HCT116 (cell line): ENCODE measurements at regions not wholly inside any gene's neighbourhood (a gene's known extent, or its start where the extent isn't known, plus 50 kb on each side); places are given as distances from the start of the nearest gene placed in this dataset.

Experiments used
- ATAC-seq: fragments of 200-7000 bp; cut with Tn5 transposase; 2 replicates; pipeline ENCODE4 v1.9.1; 2020; ENCODE audit warnings: mild to moderate bottlenecking, moderate library complexity
- BruUV-seq: library from RNA; stranded (reverse); fragments of 400-500 nt; replicated peaks from 2 replicates; lab custom pipeline; 2021; lab: Mats Ljungman, UMichigan
- CTCF ChIA-PET: fragments of 300-600 bp; sonication (Branson Sonifier 250); formaldehyde crosslinking; loops from one replicate; lab custom pipeline; 2021; ENCODE audit warnings: antibody characterized with exemption; lab: Charles Lee
- POLR2A ChIA-PET: fragments of 300-600, 350-600 bp; sonication (Branson Sonifier 250); formaldehyde crosslinking; loops from one replicate; lab custom pipeline; 2021; ENCODE audit warnings: antibody characterized with exemption; lab: Charles Lee
- RAD21 ChIA-PET, 2 experiments: fragments of 300-600 bp; sonication (Branson Sonifier 250); formaldehyde crosslinking; loops; one replicate each; lab custom pipeline; 2023; ENCODE audit warnings: low total read pairs in 2 of 2; ENCODE audit not compliant: uncharacterized antibody in 2 of 2, unreplicated experiment in 2 of 2, low non-redundant PET in 1 of 2; lab: Charles Lee
- DNase-seq: peaks from one replicate; pipeline ENCODE4 v3.0.0-alpha.2; 2010; ENCODE audit warnings: low read depth, low spot score
- H2AFZ ChIP-seq: fragments of 200-600 bp; shearing (Covaris generic), sonication (generic); 2 replicates; pipeline ENCODE4 v1.6.1; 2017; ENCODE audit warnings: low read depth, mixed run types, mixed read lengths, antibody characterized with exemption, low read length; ENCODE audit not compliant: poor library complexity, severe bottlenecking
- H3K27ac ChIP-seq: 2 replicates; pipeline ENCODE4 v1.5.1; 2012; ENCODE audit warnings: low read depth, low read length
- H3K27me3 ChIP-seq: fragments of 200-600 bp; sonication (generic); 2 replicates; pipeline ENCODE4 v1.6.1; 2016; ENCODE audit warnings: mixed run types, low read length, mixed read lengths; ENCODE audit not compliant: insufficient read depth
- H3K36me3 ChIP-seq, 2 experiments: fragments of 200-500 bp in 1 of 2; fragments of 200-600 bp in 1 of 2; sonication (Bioruptor generic) in 1 of 2; sonication (generic) in 1 of 2; 2 replicates each; pipeline versions ENCODE4 v1.5.1 to v1.6.1; 2014 to 2016; ENCODE audit warnings: low read length in 2 of 2, inconsistent platforms in 1 of 2, mixed read lengths in 1 of 2, mixed run types in 1 of 2; ENCODE audit not compliant: insufficient read depth in 2 of 2, control insufficient read depth in 1 of 2
- H3K4me1 ChIP-seq, 2 experiments: fragments of 200-600 bp in 1 of 2; sonication (generic) in 1 of 2; 2 replicates each; pipeline versions ENCODE4 v1.5.1 to v1.6.1; 2012 to 2017; ENCODE audit warnings: low read length in 2 of 2, inconsistent platforms in 1 of 2, mild to moderate bottlenecking in 1 of 2, mixed read lengths in 1 of 2, mixed run types in 1 of 2, moderate library complexity in 1 of 2; ENCODE audit not compliant: insufficient read depth in 2 of 2, control insufficient read depth in 1 of 2
- H3K4me2 ChIP-seq: fragments of 200-600 bp; sonication (generic); 2 replicates; pipeline ENCODE4 v1.6.1; 2017; ENCODE audit warnings: mixed run types, low read length, mixed read lengths
- H3K4me3 ChIP-seq, 2 experiments: fragments of 200-600 bp in 1 of 2; sonication (generic) in 1 of 2; replicated peaks in 1 of 2; 2 replicates each; pipeline ENCODE4 v1.5.1; 2011 to 2016; ENCODE audit warnings: low read length in 2 of 2, control low read depth in 1 of 2, low read depth in 1 of 2, mild to moderate bottlenecking in 1 of 2, mixed read lengths in 1 of 2, mixed run types in 1 of 2
- H3K79me2 ChIP-seq: fragments of 200-600 bp; sonication (generic); 2 replicates; pipeline ENCODE4 v1.6.1; 2017; ENCODE audit warnings: mild to moderate bottlenecking, mixed run types, low read length, moderate library complexity, mixed read lengths; ENCODE audit not compliant: insufficient read depth
- H3K9ac ChIP-seq: fragments of 200-600 bp; sonication (generic); 2 replicates; pipeline ENCODE4 v1.6.1; 2016; ENCODE audit warnings: low read length, mixed read lengths
- H3K9me2 ChIP-seq: fragments of 200-600 bp; sonication (generic), shearing (Covaris generic); 2 replicates; pipeline ENCODE4 v1.6.1; 2017; ENCODE audit warnings: mixed run types, mild to moderate bottlenecking, moderate library complexity; ENCODE audit not compliant: insufficient read depth
- H3K9me3 ChIP-seq, 2 experiments: fragments of 200-500 bp in 1 of 2; fragments of 200-600 bp in 1 of 2; sonication (Bioruptor generic) in 1 of 2; sonication (generic) in 1 of 2; 2 replicates each; pipeline ENCODE4 v1.6.1; 2014 to 2017; ENCODE audit warnings: low read length in 2 of 2, mixed read lengths in 2 of 2, inconsistent platforms in 1 of 2, low read depth in 1 of 2, mild to moderate bottlenecking in 1 of 2, mixed run types in 1 of 2, moderate library complexity in 1 of 2; ENCODE audit not compliant: control insufficient read depth in 1 of 2, insufficient read depth in 1 of 2
- H4K20me1 ChIP-seq: fragments of 200-600 bp; sonication (generic), shearing (Covaris generic); 2 replicates; pipeline ENCODE4 v1.6.1; 2017; ENCODE audit warnings: mixed run types, mild to moderate bottlenecking, moderate library complexity; ENCODE audit not compliant: insufficient read depth
- CBX3 ChIP-seq: IDR thresholded peaks from 2 replicates; pipeline ENCODE4 v1.6.1; 2012; ENCODE audit warnings: low read depth
- CEBPB ChIP-seq: IDR thresholded peaks from 2 replicates; pipeline ENCODE4 v1.6.1; 2012; ENCODE audit warnings: low read depth
- EGR1 ChIP-seq: IDR thresholded peaks from 2 replicates; pipeline ENCODE4 v1.6.1; 2012; ENCODE audit warnings: low read depth
- ELF1 ChIP-seq: IDR thresholded peaks from 2 replicates; pipeline ENCODE4 v1.6.1; 2012; ENCODE audit warnings: low read depth, borderline replicate concordance
- EZH2phosphoT487 ChIP-seq: fragments of 200-600 bp; IDR thresholded peaks from 2 replicates; pipeline ENCODE4 v1.6.1; 2018; ENCODE audit warnings: antibody characterized with exemption, borderline replicate concordance
- FOSL1 ChIP-seq: IDR thresholded peaks from 2 replicates; pipeline ENCODE4 v1.6.1; 2012; ENCODE audit warnings: low read depth
- POLR2A ChIP-seq: IDR thresholded peaks from 2 replicates; pipeline ENCODE4 v1.7.0; 2011; ENCODE audit warnings: borderline replicate concordance; ENCODE audit not compliant: insufficient read depth, insufficient read length; ENCODE audit errors: extremely low read depth
- RAD21 ChIP-seq: IDR thresholded peaks from 2 replicates; pipeline ENCODE4 v1.6.1; 2012; ENCODE audit warnings: low read depth, mild to moderate bottlenecking
- SIN3A ChIP-seq: IDR thresholded peaks from 2 replicates; pipeline ENCODE4 v1.6.1; 2012; ENCODE audit warnings: low read depth
- SP1 ChIP-seq: IDR thresholded peaks from 2 replicates; pipeline ENCODE4 v1.6.1; 2012; ENCODE audit warnings: low read depth
- SRF ChIP-seq: IDR thresholded peaks from 2 replicates; pipeline ENCODE4 v1.6.1; 2012; ENCODE audit warnings: low read depth
- TCF7L2 ChIP-seq: IDR thresholded peaks from 2 replicates; pipeline ENCODE4 v1.7.0; 2011; ENCODE audit warnings: borderline replicate concordance, inconsistent platforms; ENCODE audit not compliant: insufficient read depth, insufficient read length; ENCODE audit errors: extremely low read depth
- YY1 ChIP-seq: IDR thresholded peaks from 2 replicates; pipeline ENCODE4 v1.6.1; 2011; ENCODE audit warnings: low read length, low read depth, moderate library complexity, mild to moderate bottlenecking; ENCODE audit not compliant: insufficient replicate concordance; ENCODE audit errors: extremely low read depth
- ZFX ChIP-seq: fragments of 450-650 bp; IDR thresholded peaks from 2 replicates; pipeline ENCODE4 v1.6.1; 2017
- ZNF274 ChIP-seq: fragments of 200-500 bp; sonication (Bioruptor generic); IDR thresholded peaks from 2 replicates; pipeline ENCODE4 v1.6.1; 2014; ENCODE audit warnings: mild to moderate bottlenecking, low read depth, low read length, inconsistent platforms
- intact Hi-C: fragments of 100-400 bp; cut with micrococcal nuclease; formaldehyde crosslinking; loops from 2 replicates; pipeline ENCODE4 v1.10.0; 2022
- TF ChIP-seq, protein P1 (sequence below): IDR thresholded peaks from 2 replicates; pipeline ENCODE4 v1.6.1; 2012
- TF ChIP-seq, protein P2 (sequence below): IDR thresholded peaks from 2 replicates; pipeline ENCODE4 v1.6.1; 2012
- TF ChIP-seq, protein P3 (sequence below): IDR thresholded peaks from 2 replicates; pipeline ENCODE4 v1.6.1; 2012; ENCODE audit warnings: low read depth

DNA sequence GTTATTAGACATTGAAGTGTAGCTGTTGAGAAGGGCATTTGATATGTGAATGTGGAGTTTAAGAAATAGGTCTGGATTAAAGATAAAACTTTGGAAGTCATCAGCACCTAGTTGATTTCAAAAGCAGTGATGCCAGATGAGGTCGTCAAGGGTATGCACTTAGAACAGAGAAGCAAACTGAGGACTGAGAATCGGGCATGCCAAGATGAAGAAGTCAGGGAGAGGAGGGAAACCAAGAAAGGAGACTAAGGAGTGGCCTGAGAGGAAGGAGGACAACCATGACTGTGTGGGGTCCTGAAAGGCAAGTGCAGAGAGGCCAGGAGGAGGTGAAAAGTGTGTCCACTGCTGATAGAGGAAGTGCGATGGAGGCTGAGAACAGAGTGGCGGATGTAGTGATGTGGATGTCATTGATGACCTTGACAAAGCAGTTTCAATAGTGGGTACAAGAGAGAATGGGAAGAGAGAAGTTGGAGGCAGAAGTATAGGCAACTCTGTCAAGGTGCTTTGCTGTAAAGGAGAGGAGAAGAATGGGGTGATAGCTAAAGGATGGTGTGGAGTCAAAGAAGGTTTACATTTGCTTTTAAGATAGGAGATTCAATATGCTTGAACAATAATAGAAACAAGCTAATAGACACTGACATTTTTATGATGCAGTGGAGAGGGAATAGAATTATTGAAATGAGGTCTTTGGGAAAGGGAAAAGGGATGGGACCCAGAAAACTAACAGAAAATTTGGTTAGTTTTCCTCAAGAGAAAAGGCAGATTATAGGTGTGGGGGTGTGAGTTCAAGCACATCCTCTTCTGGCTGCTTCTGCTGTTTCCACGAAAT lies 139.7 kb upstream of the TMEM170B start:
- H3K9me2 ChIP-seq = no peaks in the 10 kb centered on the region
- no peaks in the 10 kb centered on the region for H3K36me3 ChIP-seq
- ATAC-seq (no peak), DNase-seq (no peak)
- TF ChIP-seq SP1 = no peak
- no peak for TF ChIP-seq YY1
- TF ChIP-seq POLR2A = no peak
- no peak for TF ChIP-seq ZNF274
- TF ChIP-seq, protein P1, sequence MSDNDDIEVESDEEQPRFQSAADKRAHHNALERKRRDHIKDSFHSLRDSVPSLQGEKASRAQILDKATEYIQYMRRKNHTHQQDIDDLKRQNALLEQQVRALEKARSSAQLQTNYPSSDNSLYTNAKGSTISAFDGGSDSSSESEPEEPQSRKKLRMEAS = no peak
- no peak for TF ChIP-seq SIN3A
- TF ChIP-seq RAD21 = no peak
- ChIA-PET CTCF (no interaction called here), RAD21 (no interaction called here), POLR2A (no interaction called here)
- no peaks in the 10 kb centered on the region for H3K27me3 ChIP-seq
- no peak overlapping the region for H3K9ac ChIP-seq
- H4K20me1 ChIP-seq = no peaks in the 10 kb centered on the region
- no peaks in the 10 kb centered on the region for H3K9me3 ChIP-seq
- intact Hi-C loops = no loop called here
- no peaks in the 10 kb centered on the region for H3K79me2 ChIP-seq
- BruUV-seq = no TSS peak
- no peak overlapping the region for H3K4me2 ChIP-seq
- no peak overlapping the region for H3K4me3 ChIP-seq
- peaks cover under 1 to 14% of the 10 kb centered on the region in 2 experiments; a peak in 3 of 4 replicates for H3K4me1 ChIP-seq
- no peak overlapping the region for H3K27ac ChIP-seq
- H2AFZ ChIP-seq = no peak overlapping the region

DNA sequence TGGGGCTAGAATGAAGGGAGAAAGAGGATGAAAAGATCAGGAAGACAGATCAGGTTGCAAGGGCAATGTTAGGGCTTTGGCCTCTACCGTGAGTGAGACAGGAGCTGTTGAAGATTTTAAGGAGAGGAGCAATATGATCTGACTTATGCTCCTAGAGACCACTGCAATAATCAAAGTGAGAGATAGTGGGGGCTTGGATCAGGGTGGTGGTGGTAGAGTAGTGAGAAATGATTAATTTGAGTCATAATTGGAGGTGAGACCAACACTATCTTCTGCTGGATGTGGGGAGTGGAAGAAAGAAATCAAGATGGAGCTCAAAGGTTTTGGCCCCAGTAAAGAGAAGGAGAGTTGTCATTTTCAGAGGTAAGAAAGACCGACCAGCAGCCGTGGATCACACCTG lies 140.7 kb upstream of the TMEM170B start:
- BruUV-seq = no TSS peak

More for the DNA sequence above, 140.7 kb upstream of the TMEM170B start:
- Histone ChIP-seq H3K4me3 (no peak overlapping the region), H2AFZ (no peak overlapping the region), H3K4me1 (peaks cover 4 to 17% of the 10 kb centered on the region in 2 experiments; a peak in 3 of 4 replicates), H3K79me2 (no peaks in the 10 kb centered on the region), H3K36me3 (no peaks in the 10 kb centered on the region), H3K27me3 (no peaks in the 10 kb centered on the region), H3K9me3 (no peaks in the 10 kb centered on the region), H3K4me2 (no peak overlapping the region), H3K27ac (no peak overlapping the region), H3K9me2 (no peaks in the 10 kb centered on the region), H4K20me1 (no peaks in the 10 kb centered on the region), H3K9ac (no peak overlapping the region)
- POLR2A ChIA-PET = no interaction called here
- intact Hi-C loops = no loop called here
- DNase-seq = no peak
- CTCF ChIA-PET = no interaction called here
- TF ChIP-seq EGR1 = no peak
- no peak for TF ChIP-seq CEBPB
- no peak for TF ChIP-seq ELF1
- no peak for TF ChIP-seq EZH2phosphoT487
- no peak for TF ChIP-seq TCF7L2
- no peak for TF ChIP-seq CBX3
- TF ChIP-seq, protein P2, sequence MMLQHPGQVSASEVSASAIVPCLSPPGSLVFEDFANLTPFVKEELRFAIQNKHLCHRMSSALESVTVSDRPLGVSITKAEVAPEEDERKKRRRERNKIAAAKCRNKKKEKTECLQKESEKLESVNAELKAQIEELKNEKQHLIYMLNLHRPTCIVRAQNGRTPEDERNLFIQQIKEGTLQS = no peak
- no peak for TF ChIP-seq ZFX
- TF ChIP-seq, protein P3, sequence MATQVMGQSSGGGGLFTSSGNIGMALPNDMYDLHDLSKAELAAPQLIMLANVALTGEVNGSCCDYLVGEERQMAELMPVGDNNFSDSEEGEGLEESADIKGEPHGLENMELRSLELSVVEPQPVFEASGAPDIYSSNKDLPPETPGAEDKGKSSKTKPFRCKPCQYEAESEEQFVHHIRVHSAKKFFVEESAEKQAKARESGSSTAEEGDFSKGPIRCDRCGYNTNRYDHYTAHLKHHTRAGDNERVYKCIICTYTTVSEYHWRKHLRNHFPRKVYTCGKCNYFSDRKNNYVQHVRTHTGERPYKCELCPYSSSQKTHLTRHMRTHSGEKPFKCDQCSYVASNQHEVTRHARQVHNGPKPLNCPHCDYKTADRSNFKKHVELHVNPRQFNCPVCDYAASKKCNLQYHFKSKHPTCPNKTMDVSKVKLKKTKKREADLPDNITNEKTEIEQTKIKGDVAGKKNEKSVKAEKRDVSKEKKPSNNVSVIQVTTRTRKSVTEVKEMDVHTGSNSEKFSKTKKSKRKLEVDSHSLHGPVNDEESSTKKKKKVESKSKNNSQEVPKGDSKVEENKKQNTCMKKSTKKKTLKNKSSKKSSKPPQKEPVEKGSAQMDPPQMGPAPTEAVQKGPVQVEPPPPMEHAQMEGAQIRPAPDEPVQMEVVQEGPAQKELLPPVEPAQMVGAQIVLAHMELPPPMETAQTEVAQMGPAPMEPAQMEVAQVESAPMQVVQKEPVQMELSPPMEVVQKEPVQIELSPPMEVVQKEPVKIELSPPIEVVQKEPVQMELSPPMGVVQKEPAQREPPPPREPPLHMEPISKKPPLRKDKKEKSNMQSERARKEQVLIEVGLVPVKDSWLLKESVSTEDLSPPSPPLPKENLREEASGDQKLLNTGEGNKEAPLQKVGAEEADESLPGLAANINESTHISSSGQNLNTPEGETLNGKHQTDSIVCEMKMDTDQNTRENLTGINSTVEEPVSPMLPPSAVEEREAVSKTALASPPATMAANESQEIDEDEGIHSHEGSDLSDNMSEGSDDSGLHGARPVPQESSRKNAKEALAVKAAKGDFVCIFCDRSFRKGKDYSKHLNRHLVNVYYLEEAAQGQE = no peak
- no peak for TF ChIP-seq POLR2A
- TF ChIP-seq ZNF274 = no peak
- no peak for TF ChIP-seq FOSL1
- TF ChIP-seq SRF = no peak
- ATAC-seq = no peak
- RAD21 ChIA-PET = no interaction called here
